Right kidney (tissue), 1 donor: ENCODE measurements at regions not wholly inside any gene's neighbourhood (a gene's known extent, or its start where the extent isn't known, plus 50 kb on each side); places are given as distances from the start of the nearest gene placed in this dataset.

Experiments
- DNase-seq: peaks from one replicate; pipeline ENCODE4 v3.0.0-alpha.2; 2016

GRCh38 chr10:131490991-131491594 lies 179.6 kb upstream of the TCERG1L start:
- DNase-seq = no peak

GRCh38 chr10:131492211-131492857 lies 180.8 kb upstream of the TCERG1L start:
- no peak for DNase-seq

- DNase-seq = no peak
Measured at GRCh38 chr10:131493432-131493831, 181.9 kb upstream of the TCERG1L start.

- DNase-seq = no peak
Measured at GRCh38 chr10:131494451-131494850, 182.9 kb upstream of the TCERG1L start.

GRCh38 chr10:131495224-131495623 lies 183.7 kb upstream of the TCERG1L start:
- DNase-seq = no peak

GRCh38 chr10:131495892-131496291 lies 184.4 kb upstream of the TCERG1L start:
- no peak for DNase-seq

GRCh38 chr10:131496351-131497052 lies 185.0 kb upstream of the TCERG1L start:
- DNase-seq = no peak

GRCh38 chr10:131499566-131499965 lies 188.0 kb upstream of the TCERG1L start:
- no peak for DNase-seq

- DNase-seq = no peak
Measured at GRCh38 chr10:131500181-131500580, 188.7 kb upstream of the TCERG1L start.

GRCh38 chr10:131500892-131501291 lies 189.4 kb upstream of the TCERG1L start:
- no peak for DNase-seq

- no peak for DNase-seq
Measured at GRCh38 chr10:131503992-131504391, 192.5 kb upstream of the TCERG1L start.

GRCh38 chr10:131511391-131511790 lies 199.9 kb upstream of the TCERG1L start:
- DNase-seq = no peak

GRCh38 chr10:131512852-131513251 lies 201.3 kb upstream of the TCERG1L start:
- DNase-seq = no peak

- no peak for DNase-seq
Measured at GRCh38 chr10:131513445-131513844, 201.9 kb upstream of the TCERG1L start.

- DNase-seq = no peak
Measured at GRCh38 chr10:131513901-131514300, 202.4 kb upstream of the TCERG1L start.

- no peak for DNase-seq
Measured at GRCh38 chr10:131514454-131514853, 202.9 kb upstream of the TCERG1L start.

- no peak for DNase-seq
Measured at GRCh38 chr10:131516285-131516684, 204.8 kb upstream of the TCERG1L start.

GRCh38 chr10:131517781-131518180 lies 206.3 kb upstream of the TCERG1L start:
- no peak for DNase-seq

- DNase-seq = no peak
Measured at GRCh38 chr10:131519723-131520605, 208.4 kb upstream of the TCERG1L start.

- DNase-seq = no peak
Measured at GRCh38 chr10:131531265-131532190, 220.0 kb upstream of the TCERG1L start.

- no peak for DNase-seq
Measured at GRCh38 chr10:131532291-131532690, 220.8 kb upstream of the TCERG1L start.
